SU-DHL-6 (cell line): ENCODE measurements at regions not wholly inside any gene's neighbourhood (a gene's known extent, or its start where the extent isn't known, plus 50 kb on each side); places are given as distances from the start of the nearest gene placed in this dataset.
"Not testable (repeated sequence)": the region's sequence is repeated elsewhere in the genome, so short reads cannot be mapped to it uniquely, and the experiment has no call there.

Experiments used
- CTCF ChIP-seq: fragments of 200-600 bp; sonication (generic); IDR thresholded peaks from one replicate; pipeline ENCODE4 v1.5.1; 2017; ENCODE audit warnings: antibody characterized with exemption, mild to moderate bottlenecking, low read length, moderate library complexity; ENCODE audit not compliant: insufficient read depth, poor library complexity, severe bottlenecking
- EZH2phosphoT487 ChIP-seq: fragments of 200-600 bp; sonication (generic), shearing (Covaris generic); conservative IDR thresholded peaks from 2 replicates; pipeline ENCODE4 v1.6.1; 2018; ENCODE audit warnings: mild to moderate bottlenecking, antibody characterized with exemption, low read length, moderate library complexity, mixed read lengths

DNA sequence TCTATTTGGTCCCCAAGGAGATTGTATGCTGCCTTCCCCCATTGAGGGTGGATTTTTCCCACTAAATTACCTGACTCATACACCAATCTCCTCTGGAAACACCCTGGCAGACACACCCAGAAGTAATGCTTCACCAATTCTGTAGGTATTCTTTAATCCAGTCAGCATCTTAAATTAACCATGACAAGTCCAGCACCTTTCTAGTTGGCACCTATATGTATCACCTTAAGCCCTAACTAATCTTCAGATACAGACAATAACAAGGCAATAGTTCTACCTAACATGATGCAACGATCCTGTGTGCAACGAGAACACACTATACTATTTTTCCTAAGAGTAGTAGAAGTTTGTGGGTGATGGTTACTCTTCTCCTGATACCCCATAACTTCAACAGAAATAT, 473.3 kb upstream of the NPAP1 start:
- not testable (repeated sequence) for TF ChIP-seq CTCF, EZH2phosphoT487
